Tibial nerve (tissue), 4 donors: ENCODE measurements at regions not wholly inside any gene's neighbourhood (a gene's known extent, or its start where the extent isn't known, plus 50 kb on each side); places are given as distances from the start of the nearest gene placed in this dataset.

ENCODE experiments used
- DNase-seq, 2 donors: peaks; one replicate each; pipeline ENCODE4 v3.0.0-alpha.2; 2019; ENCODE audit warnings: low spot score in 2 of 2
- H3K27ac ChIP-seq, 4 donors: fragments of 200-600 bp; sonication (generic) in 3 of 4; one replicate each; pipeline ENCODE4 v1.5.1; 2017 to 2019; ENCODE audit warnings: mild to moderate bottlenecking in 1 of 4
- H3K27me3 ChIP-seq, 2 donors: fragments of 200-600 bp; sonication (generic) in 1 of 2; one replicate each; pipeline versions ENCODE4 v1.5.1 to v1.6.0; 2017 to 2019
- H3K36me3 ChIP-seq, 3 donors: fragments of 200-600 bp; sonication (generic); one replicate each; pipeline ENCODE4 v1.5.1; 2018 to 2019
- H3K4me1 ChIP-seq, 4 donors: fragments of 200-600 bp; sonication (generic) in 3 of 4; one replicate each; pipeline ENCODE4 v1.5.1; 2017 to 2019
- H3K4me3 ChIP-seq, 4 donors: fragments of 200-600 bp; sonication (generic) in 3 of 4; one replicate each; pipeline ENCODE4 v1.5.1; 2017 to 2019; ENCODE audit warnings: mild to moderate bottlenecking in 1 of 4, moderate library complexity in 1 of 4
- H3K9me3 ChIP-seq, 4 donors: fragments of 200-600 bp; sonication (generic) in 3 of 4; one replicate each; pipeline ENCODE4 v1.5.1; 2017 to 2019
- CTCF ChIP-seq, 5 experiments: fragments of 200-600 bp in 3 of 5; fragments of 450-650 bp in 2 of 5; sonication (generic) in 3 of 5; IDR thresholded peaks; one replicate each; pipeline ENCODE4 v1.5.1; 2016 to 2019; ENCODE audit warnings: antibody characterized with exemption in 5 of 5, mild to moderate bottlenecking in 3 of 5, moderate library complexity in 2 of 5
- EP300 ChIP-seq, 2 donors: sonication (generic); formaldehyde crosslinking; IDR thresholded peaks; one replicate each; pipeline ENCODE4 v1.6.1; 2017; ENCODE audit warnings: antibody characterized with exemption in 2 of 2, mild to moderate bottlenecking in 1 of 2
- POLR2A ChIP-seq, 2 donors: fragments of 450-650 bp; IDR thresholded peaks; one replicate each; pipeline ENCODE4 v1.6.1; 2017; ENCODE audit warnings: antibody characterized with exemption in 2 of 2, mild to moderate bottlenecking in 2 of 2, moderate library complexity in 2 of 2
- WGBS, 2 donors: methylation state at CpG; one replicate each; pipeline ENCODE4 v1.1.5; 2018; 5-methylcytosine and 5-hydroxymethylcytosine counted together

- no peaks in the 10 kb centered on the region for H3K27me3 ChIP-seq
- H3K27ac ChIP-seq, result no peak overlapping the region
- no peaks in the 10 kb centered on the region for H3K9me3 ChIP-seq
- no peak for DNase-seq
- no peak overlapping the region for H3K4me3 ChIP-seq
- no peaks in the 10 kb centered on the region for H3K36me3 ChIP-seq
- TF ChIP-seq EP300 (IDR thresholded peaks at IDR 0.05) (no peak), POLR2A (IDR thresholded peaks at IDR 0.05) (no peak), CTCF (IDR thresholded peaks at IDR 0.05) (no peak)
- 82 to 85% methylated on average over 5 of the region's 5 CpGs for WGBS, 2 donors
- no peaks in the 10 kb centered on the region for H3K4me1 ChIP-seq
Measured at GRCh38 chr11:110870816-110871522, 158.7 kb upstream of the ARHGAP20 start.

- 90 to 93% methylated on average over 4 of the region's 4 CpGs for WGBS, 2 donors
- H3K36me3 ChIP-seq, result no peaks in the 10 kb centered on the region
- TF ChIP-seq EP300 (IDR thresholded peaks at IDR 0.05) (no peak), CTCF (IDR thresholded peaks at IDR 0.05) (no peak), POLR2A (IDR thresholded peaks at IDR 0.05) (no peak)
Measured at GRCh38 chr11:110867951-110868350, 155.7 kb upstream of the ARHGAP20 start.

GRCh38 chr11:110866081-110866480 is 153.8 kb upstream of the ARHGAP20 start:
- no peak overlapping the region for H3K4me3 ChIP-seq
- TF ChIP-seq CTCF (IDR thresholded peaks at IDR 0.05), result no peak
- no peak for TF ChIP-seq POLR2A (IDR thresholded peaks at IDR 0.05)
- no peak for TF ChIP-seq EP300 (IDR thresholded peaks at IDR 0.05)
- no peaks in the 10 kb centered on the region for H3K36me3 ChIP-seq
- H3K9me3 ChIP-seq, result no peaks in the 10 kb centered on the region
- no peak for DNase-seq
- no peaks in the 10 kb centered on the region for H3K4me1 ChIP-seq
- H3K27me3 ChIP-seq, result no peaks in the 10 kb centered on the region
- H3K27ac ChIP-seq, result no peak overlapping the region
- 63 to 64% methylated on average over 2 to 4 of the region's 4 CpGs for WGBS, 2 donors

More at GRCh38 chr11:110867951-110868350, 155.7 kb upstream of the ARHGAP20 start:
- Histone ChIP-seq H3K4me3 (no peak overlapping the region), H3K27me3 (no peaks in the 10 kb centered on the region), H3K4me1 (no peaks in the 10 kb centered on the region), H3K27ac (no peak overlapping the region), H3K9me3 (no peaks in the 10 kb centered on the region)
- DNase-seq, result no peak

DNA sequence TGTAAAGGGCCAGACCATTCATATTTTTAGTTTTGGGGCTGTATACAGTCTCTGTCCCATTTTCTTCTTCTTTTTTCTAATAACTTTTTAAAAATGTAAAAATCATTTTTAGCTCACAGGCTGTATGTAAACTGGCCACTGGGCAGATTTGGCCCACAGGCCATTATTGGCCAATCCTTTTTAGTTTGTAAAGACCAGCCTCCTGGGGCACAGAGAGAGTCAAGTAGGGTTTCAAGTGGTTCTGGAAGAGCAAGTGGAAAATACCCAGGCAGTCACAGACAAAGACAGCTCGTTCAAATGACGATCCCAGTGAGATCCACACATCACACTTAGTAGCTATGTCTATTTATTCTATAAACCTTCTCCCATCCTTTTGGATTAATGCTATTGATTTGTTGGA is 150.2 kb upstream of the ARHGAP20 start:
- TF ChIP-seq CTCF (IDR thresholded peaks at IDR 0.05), result no peak
- no peak for TF ChIP-seq POLR2A (IDR thresholded peaks at IDR 0.05)
- no peak for TF ChIP-seq EP300 (IDR thresholded peaks at IDR 0.05)
- WGBS, 2 donors, result 80 to 89% methylated on average over 2 of the region's 2 CpGs
- Histone ChIP-seq H3K4me1 (peaks cover 0 to 20% (median 0%) of the 10 kb centered on the region in 4 donors), H3K9me3 (no peaks in the 10 kb centered on the region), H3K36me3 (no peaks in the 10 kb centered on the region), H3K4me3 (no peak overlapping the region), H3K27ac (no peak overlapping the region), H3K27me3 (no peaks in the 10 kb centered on the region)
- no peak for DNase-seq

DNA sequence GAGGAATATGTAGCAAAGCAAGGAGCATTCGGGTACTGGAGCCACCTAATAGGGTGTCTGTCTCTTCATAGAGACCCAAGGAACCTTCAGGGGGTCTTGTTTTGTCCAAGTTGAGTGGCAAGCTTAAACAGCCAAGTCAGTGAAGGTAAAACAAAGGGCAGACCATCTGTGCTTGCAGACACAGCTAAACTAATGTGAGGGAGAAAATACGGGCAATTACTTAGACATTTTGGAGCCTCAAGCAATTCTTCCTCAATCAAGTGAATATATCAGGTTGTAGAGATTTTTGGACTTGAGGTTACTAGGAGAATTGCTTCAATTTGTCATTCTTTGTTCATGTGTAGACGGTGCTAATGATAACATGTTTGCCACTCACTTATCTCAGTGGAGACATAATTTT is 148.2 kb upstream of the ARHGAP20 start:
- Histone ChIP-seq H3K4me1 (peaks cover 0 to 22% (median 0%) of the 10 kb centered on the region in 4 donors), H3K27ac (no peak overlapping the region), H3K36me3 (no peaks in the 10 kb centered on the region), H3K9me3 (no peaks in the 10 kb centered on the region), H3K4me3 (no peak overlapping the region), H3K27me3 (no peaks in the 10 kb centered on the region)
- DNase-seq, result no peak
- TF ChIP-seq CTCF (IDR thresholded peaks at IDR 0.05) (no peak), EP300 (IDR thresholded peaks at IDR 0.05) (no peak)
- WGBS, 2 donors, result 82 to 85% methylated on average over 3 of the region's 3 CpGs
